HepG2 (cell line): ENCODE measurements at regions not wholly inside any gene's neighbourhood (a gene's known extent, or its start where the extent isn't known, plus 50 kb on each side); places are given as distances from the start of the nearest gene placed in this dataset.

Experiments
- DPF2 ChIP-seq: sonication (generic); formaldehyde crosslinking; IDR thresholded peaks from 2 replicates; pipeline ENCODE4 v1.4.0; 2020; ENCODE audit warnings: mild to moderate bottlenecking, low read depth, missing genetic modification reagents, borderline replicate concordance
- ESRRA ChIP-seq: sonication (generic); formaldehyde crosslinking; IDR thresholded peaks from 2 replicates; pipeline ENCODE4 v1.5.1; 2020; ENCODE audit warnings: mild to moderate bottlenecking, low read depth, missing genetic modification reagents
- KLF11 ChIP-seq: IDR thresholded peaks from 2 replicates; pipeline ENCODE4 v1.6.1; 2016; ENCODE audit warnings: missing compliant biosample characterization
- PHF21A ChIP-seq: sonication (generic); formaldehyde crosslinking; IDR thresholded peaks from 2 replicates; pipeline ENCODE4 v1.5.0; 2020; ENCODE audit warnings: mild to moderate bottlenecking, missing genetic modification reagents
- U2AF2 ChIP-seq: fragments of 200-400 bp; formaldehyde crosslinking; IDR thresholded peaks from 2 replicates; pipeline ENCODE4 v1.6.1; 2017; ENCODE audit warnings: low read depth, mild to moderate bottlenecking, low read length
- ZNF354B ChIP-seq: sonication (generic); formaldehyde crosslinking; IDR thresholded peaks from 2 replicates; pipeline ENCODE4 v1.8.0; 2022; ENCODE audit warnings: mild to moderate bottlenecking, missing genetic modification reagents
- TF ChIP-seq, protein P1 (sequence below): sonication (generic); formaldehyde crosslinking; IDR thresholded peaks from 2 replicates; pipeline ENCODE4 v1.5.0; 2020; ENCODE audit warnings: mild to moderate bottlenecking, missing genetic modification reagents, moderate library complexity

GRCh38 chr3:24006-24405 is 172.6 kb upstream of the CHL1 start:
- TF ChIP-seq ZNF354B (no peak), ESRRA (CRISPR knock-in tag) (no peak), DPF2 (CRISPR knock-in tag) (no peak), PHF21A (no peak), U2AF2 (no peak), KLF11 (no peak)
- TF ChIP-seq, protein P1, sequence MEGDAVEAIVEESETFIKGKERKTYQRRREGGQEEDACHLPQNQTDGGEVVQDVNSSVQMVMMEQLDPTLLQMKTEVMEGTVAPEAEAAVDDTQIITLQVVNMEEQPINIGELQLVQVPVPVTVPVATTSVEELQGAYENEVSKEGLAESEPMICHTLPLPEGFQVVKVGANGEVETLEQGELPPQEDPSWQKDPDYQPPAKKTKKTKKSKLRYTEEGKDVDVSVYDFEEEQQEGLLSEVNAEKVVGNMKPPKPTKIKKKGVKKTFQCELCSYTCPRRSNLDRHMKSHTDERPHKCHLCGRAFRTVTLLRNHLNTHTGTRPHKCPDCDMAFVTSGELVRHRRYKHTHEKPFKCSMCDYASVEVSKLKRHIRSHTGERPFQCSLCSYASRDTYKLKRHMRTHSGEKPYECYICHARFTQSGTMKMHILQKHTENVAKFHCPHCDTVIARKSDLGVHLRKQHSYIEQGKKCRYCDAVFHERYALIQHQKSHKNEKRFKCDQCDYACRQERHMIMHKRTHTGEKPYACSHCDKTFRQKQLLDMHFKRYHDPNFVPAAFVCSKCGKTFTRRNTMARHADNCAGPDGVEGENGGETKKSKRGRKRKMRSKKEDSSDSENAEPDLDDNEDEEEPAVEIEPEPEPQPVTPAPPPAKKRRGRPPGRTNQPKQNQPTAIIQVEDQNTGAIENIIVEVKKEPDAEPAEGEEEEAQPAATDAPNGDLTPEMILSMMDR (CRISPR knock-in tag): no peak
